Posterior vena cava (tissue), 2 donors: ENCODE measurements at regions not wholly inside any gene's neighbourhood (a gene's known extent, or its start where the extent isn't known, plus 50 kb on each side); places are given as distances from the start of the nearest gene placed in this dataset.
"Not testable (repeated sequence)": the region's sequence is repeated elsewhere in the genome, so short reads cannot be mapped to it uniquely, and the experiment has no call there.

Source experiments
- DNase-seq: peaks from one replicate; pipeline ENCODE4 v3.0.0-alpha.2; 2020; ENCODE audit warnings: low spot score
- intact Hi-C, 2 donors: fragments of 100-400 bp; cut with DNase I; formaldehyde crosslinking; loops; one replicate each; pipeline versions ENCODE4 v1.14.1 to v1.14.2; 2022 to 2023
- donor health status: DM: yes; HTN: yes; CAD: no.
- donor health status: DM: yes; HTN: yes; CAD: no.

DNA sequence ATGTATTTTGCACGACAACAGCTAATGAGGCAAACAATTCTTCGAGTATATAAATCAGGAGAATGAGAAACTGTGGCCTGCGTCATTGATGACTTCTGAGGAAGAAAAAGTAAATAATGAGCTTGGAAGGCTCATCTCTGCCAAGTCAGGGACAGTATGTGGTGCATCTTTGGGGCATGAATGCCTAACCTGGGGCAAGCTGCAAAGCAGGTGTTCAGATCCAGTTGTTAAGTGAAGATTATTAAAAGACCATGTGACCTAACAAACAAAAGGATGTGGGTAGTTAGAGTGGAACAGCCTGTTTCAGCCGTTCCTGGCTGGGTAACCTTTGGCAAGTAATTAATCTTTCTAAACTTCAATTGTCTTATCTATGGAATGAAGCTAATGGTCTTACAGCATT is 93.0 kb downstream of the LYZL2 start:
- no peak for DNase-seq
- intact Hi-C loops = loop anchor here (5.0 to 10.0 kb wide), 4 partner anchors 48 to 144 kb away; no protein-coding TSS in a partner anchor

DNA sequence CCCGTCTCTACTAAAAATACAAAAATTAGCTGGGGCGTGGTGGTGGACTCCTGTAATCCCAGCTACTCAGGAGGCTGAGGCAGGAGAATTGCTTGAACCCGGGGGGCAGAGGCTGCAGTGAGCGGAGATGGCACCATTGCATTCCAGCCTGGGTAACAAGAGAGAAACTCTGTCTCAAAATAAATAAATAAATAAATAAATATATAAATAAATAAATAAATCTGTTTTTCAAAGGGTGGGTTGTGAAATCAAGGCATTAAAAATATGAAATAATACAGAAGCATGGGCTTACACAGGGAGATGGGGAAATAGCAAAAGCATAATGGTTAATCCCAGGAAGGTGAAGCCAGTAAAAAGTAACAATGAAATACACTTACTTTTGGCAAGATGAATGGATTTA is 93.9 kb downstream of the LYZL2 start:
- intact Hi-C loops = loop anchor here (5.0 to 10.0 kb wide), 4 partner anchors 49 to 143 kb away; no protein-coding TSS in a partner anchor
- DNase-seq = no peak

DNA sequence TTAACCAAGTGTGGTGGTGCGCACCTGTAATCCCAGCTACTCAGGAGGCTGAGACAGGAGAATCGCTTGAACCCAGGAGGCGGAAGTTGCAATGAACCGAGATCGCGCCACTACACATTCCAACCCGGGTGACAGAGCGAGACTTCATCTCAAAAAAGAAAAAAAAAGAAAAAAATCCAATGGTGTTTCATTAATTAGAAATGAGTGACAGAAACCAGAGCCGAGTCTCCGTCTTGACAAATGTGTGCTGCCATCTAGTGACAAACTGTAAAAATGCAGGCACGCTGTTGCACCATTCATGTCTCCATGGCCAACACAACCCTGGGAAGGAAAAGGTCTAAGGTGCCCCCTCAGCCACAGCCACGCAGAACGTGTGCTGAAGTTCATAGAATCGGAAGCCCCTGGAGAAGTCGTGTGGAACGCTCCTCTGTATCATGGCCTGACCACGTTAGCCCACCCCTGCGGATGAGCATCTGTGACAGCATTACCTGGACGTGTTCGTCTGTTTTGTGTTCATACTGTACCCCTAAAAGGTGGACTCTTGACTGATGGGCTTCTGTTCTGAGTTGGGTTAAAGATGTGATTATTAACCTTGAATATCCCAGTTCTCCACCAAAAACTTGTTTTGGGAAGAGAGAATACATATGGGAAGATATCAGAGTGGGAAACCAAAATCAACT is 94.9 kb downstream of the LYZL2 start:
- intact Hi-C loops = loop anchor here (5.0 to 10.0 kb wide), 4 partner anchors 50 to 142 kb away; no protein-coding TSS in a partner anchor

DNA sequence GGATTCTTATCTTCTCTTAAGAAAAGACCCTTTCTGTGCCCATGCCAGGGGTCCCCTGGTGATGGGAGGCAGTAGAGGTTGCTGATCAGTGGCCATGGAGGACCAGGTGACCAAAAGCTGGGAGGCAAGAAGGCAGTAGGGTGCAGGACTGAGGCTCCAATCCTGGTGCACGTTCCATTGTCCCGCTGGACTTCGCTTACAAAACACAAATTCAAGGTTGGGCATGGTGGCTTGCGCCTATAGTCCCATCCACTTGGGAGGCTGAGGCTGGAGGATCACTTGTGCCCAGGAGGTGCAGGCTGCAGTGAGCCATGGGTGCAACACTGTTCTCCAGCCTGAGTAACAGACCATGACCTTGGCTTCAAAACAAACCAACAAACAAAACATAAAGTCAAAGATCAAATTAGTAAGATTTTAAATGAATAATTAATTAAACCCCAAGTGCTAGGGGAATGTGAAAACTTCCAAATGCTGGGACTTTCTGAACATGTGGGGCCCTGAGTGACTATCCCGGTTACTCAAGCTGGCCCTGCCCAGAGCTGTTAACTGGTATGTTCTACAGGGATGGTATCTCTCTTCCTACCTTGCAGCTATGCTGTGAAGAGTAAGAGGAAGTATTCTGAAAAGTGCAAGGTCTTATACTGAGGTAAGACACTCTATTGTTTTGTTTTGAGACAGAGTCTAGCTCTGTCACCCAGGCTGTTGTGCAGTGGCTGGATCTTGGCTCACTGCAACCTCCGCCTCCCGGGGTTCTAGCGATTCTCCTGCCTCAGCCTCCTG is 97.6 kb downstream of the LYZL2 start:
- intact Hi-C loops = loop anchor here in 1 of 2 donors (10.0 kb wide), 1 partner anchor 53 kb away; no protein-coding TSS in a partner anchor

More for the DNA sequence above, 94.9 kb downstream of the LYZL2 start:
- peak; percentile 84 for DNase-seq

GRCh38 chr10:30529373-30529998 is 95.5 kb downstream of the MAP3K8 start:
- intact Hi-C loops = no loop called here
- DNase-seq = peak; percentile 94

More for the DNA sequence above, 97.6 kb downstream of the LYZL2 start:
- DNase-seq = no peak

- DNase-seq = no peak
- intact Hi-C loops = no loop called here
These were observed 94.4 kb downstream of the MAP3K8 start for GRCh38 chr10:30528429-30528786.

DNA sequence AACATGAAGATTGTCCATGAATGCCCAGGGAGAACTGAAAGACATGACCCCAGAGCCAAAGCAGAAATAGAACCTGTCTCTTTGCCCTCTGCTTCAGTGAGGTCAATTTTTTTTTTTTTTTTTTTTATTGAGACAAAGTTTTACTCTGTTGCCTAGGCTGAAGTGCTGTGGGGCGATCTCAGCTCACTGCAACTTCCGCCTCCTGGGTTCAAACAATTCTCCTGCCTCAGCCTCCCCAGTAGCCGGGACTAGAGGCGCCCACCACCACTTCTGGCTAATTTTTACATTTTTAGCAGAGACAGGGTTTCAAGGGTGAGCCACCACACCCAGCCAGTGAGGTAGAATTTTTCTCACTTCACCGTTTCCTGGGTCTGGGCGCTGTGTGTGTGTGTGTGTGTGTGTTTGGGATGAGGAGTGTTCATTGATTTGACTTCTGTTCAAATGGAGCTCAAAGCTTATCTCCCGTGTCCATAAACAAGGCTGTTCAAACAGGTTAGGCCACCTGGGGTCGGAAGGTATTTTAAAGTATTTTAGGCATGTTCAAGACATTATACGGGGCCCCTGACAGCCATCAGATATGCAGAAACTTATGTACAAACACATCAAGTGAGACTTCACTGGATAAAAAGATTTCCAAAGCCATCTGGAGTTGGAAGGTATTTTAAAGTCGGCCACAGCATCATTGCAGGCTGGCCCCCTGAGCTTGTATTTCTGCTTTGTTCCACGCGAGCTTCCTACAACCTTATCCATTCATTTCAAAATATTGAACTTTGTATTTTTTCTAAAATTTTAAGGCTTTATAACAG is 93.8 kb downstream of the MAP3K8 start:
- intact Hi-C loops = no loop called here
- DNase-seq = no peak

DNA sequence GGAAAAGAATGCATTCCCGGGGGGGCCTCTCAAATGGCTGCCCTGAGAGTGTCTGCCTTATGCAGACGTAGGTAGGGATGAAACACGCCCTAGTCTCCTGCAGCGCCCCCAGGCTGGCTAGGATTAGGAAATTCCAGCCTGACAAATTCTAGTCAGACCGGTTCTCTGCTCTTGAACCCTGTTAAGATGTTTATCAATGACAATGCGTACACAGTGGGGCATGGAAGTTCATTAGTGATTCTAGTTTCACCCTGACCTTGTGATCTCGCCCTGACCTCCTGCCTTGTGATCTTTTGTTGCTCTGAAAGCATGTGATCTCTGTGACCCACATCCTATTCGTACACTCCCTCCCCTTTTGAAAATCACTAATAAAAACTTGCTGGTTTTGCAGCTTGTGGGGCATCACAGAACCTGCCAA is 88.7 kb downstream of the MAP3K8 start:
- intact Hi-C loops = not testable (repeated sequence)

GRCh38 chr10:30518907-30519306 is 84.9 kb downstream of the MAP3K8 start:
- intact Hi-C loops = no loop called here
- no peak for DNase-seq

More for the DNA sequence above, 88.7 kb downstream of the MAP3K8 start:
- DNase-seq = not testable (repeated sequence)
